DND-41 (cell line): ENCODE measurements at regions not wholly inside any gene's neighbourhood (a gene's known extent, or its start where the extent isn't known, plus 50 kb on each side); places are given as distances from the start of the nearest gene placed in this dataset.

ENCODE experiments used
- CTCF ChIP-seq: IDR thresholded peaks from 2 replicates; pipeline ENCODE4 v1.5.1; 2012; ENCODE audit warnings: borderline replicate concordance, low read length, moderate library complexity, mild to moderate bottlenecking; ENCODE audit not compliant: poor library complexity, severe bottlenecking; ENCODE audit errors: extremely low read depth
- EZH2 ChIP-seq: IDR thresholded peaks from 3 replicates; pipeline ENCODE4 v1.6.1; 2012; ENCODE audit warnings: borderline replicate concordance, low read depth, mild to moderate bottlenecking, moderate library complexity, low read length, inconsistent platforms; ENCODE audit not compliant: severe bottlenecking

GRCh38 chr12:19014240-19014639 lies 115.3 kb upstream of the PLEKHA5 start:
- TF ChIP-seq CTCF, result no peak
- TF ChIP-seq EZH2, result no peak
